ENCODE measurements at regions not wholly inside any gene's neighbourhood (a gene's known extent, or its start where the extent isn't known, plus 50 kb on each side); places are given as distances from the start of the nearest gene placed in this dataset.

DNA sequence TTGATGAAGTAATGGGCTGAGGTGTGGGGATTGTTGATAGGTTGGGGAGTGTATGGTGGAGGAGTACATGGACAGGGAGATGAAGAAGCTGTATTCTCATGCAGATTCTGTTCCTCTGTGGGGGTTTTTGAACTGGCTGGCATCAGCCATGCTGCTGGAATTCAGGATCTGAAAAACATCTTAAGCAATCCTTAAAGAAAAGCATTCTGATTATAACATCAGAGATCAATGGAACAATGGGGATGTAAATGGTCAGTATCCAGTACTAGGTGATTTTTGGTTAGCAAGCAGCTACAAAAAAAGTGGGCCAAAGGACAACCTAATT is 247.5 kb upstream of the GALNT17 start:
- Histone ChIP-seq H3K27me3 (ENCODE audit: control insufficient read depth, insufficient read depth, low read length) (no peaks in the 10 kb centered on the region), H3K36me3 (ENCODE audit: control insufficient read depth, insufficient read depth, low read length) (no peaks in the 10 kb centered on the region), H3K4me3 (ENCODE audit: low read depth, low read length) (no peak overlapping the region)
- TF ChIP-seq, protein P1, sequence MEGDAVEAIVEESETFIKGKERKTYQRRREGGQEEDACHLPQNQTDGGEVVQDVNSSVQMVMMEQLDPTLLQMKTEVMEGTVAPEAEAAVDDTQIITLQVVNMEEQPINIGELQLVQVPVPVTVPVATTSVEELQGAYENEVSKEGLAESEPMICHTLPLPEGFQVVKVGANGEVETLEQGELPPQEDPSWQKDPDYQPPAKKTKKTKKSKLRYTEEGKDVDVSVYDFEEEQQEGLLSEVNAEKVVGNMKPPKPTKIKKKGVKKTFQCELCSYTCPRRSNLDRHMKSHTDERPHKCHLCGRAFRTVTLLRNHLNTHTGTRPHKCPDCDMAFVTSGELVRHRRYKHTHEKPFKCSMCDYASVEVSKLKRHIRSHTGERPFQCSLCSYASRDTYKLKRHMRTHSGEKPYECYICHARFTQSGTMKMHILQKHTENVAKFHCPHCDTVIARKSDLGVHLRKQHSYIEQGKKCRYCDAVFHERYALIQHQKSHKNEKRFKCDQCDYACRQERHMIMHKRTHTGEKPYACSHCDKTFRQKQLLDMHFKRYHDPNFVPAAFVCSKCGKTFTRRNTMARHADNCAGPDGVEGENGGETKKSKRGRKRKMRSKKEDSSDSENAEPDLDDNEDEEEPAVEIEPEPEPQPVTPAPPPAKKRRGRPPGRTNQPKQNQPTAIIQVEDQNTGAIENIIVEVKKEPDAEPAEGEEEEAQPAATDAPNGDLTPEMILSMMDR (IDR thresholded peaks at IDR 0.05; ENCODE audit: insufficient read depth, low read depth, low read length): no peak
- CTCF ChIA-PET: no interaction called here
- no peak for DNase-seq (ENCODE audit: low read depth)
- POLR2A ChIA-PET: no interaction called here

DNA sequence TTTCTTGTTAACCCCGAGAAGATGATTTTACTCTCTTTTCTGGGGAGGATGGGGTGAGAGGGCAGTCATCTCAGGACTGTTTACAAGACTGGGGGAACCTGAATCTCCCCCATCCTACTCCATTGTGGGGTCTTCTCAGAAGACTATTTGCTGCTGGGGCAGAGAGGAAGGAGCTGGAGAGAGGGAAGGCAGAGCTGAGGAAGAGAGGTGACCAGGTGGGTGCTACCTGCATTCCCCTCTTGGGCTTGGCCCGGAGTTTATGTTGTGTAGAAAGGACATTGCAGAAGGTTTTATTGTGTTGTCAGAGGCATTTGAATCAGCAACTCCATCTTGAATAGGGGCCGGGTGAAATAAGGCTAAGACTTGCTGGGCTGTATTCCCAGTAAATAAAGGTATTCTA is 247.1 kb upstream of the GALNT17 start:
- TF ChIP-seq, protein P1 (IDR thresholded peaks at IDR 0.05; ENCODE audit: insufficient read depth, low read depth, low read length): no peak
- ChIA-PET POLR2A (no interaction called here), CTCF (no interaction called here)
- DNase-seq (ENCODE audit: low read depth): no peak
- Histone ChIP-seq H3K4me3 (ENCODE audit: low read depth, low read length) (no peak overlapping the region), H3K36me3 (ENCODE audit: control insufficient read depth, insufficient read depth, low read length) (no peaks in the 10 kb centered on the region), H3K27me3 (ENCODE audit: control insufficient read depth, insufficient read depth, low read length) (no peaks in the 10 kb centered on the region)

DNA sequence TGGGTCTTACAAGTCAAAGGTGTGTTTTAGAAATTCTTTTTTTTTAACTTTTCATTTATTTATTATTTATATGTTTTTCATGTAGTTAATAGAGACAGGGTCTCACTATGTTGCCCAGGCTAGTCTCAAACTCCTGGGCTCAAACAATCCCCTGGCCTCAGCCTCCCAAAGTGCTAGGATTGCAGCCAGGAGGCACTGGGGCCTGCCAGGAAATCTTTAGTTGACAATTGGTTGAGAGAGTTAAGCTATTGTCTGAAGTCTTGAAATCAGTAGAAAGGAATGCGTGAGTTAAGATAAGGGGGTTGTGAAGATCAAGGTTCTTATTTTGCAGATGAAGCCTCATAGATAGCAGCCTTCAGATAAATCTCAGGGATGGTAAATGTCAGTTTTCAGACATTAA is 245.4 kb upstream of the GALNT17 start:
- CTCF ChIA-PET: no interaction called here

DNA sequence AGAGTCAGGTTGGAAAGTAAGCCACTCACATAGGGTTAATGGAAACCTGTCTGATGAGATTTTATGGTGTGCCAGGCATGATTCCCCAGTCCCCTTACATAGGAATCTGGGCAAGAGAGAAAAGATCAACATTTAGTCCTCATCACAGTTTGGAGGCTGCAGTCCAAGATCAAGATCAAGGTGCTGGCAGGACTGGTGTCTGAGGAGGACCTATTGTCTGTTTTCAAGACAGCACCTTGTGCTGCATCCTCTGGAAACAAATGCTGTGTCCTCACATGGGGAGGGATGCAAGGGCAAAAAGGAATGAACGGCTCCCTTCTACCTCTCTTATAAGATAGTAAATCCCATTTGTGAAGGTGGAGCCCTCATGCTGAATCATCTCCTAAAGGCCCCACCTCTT is 244.8 kb upstream of the GALNT17 start:
- no peaks in the 10 kb centered on the region for H3K36me3 ChIP-seq (ENCODE audit: control insufficient read depth, insufficient read depth, low read length)
- CTCF ChIA-PET: no interaction called here

More for the DNA sequence above, 245.4 kb upstream of the GALNT17 start:
- Histone ChIP-seq H3K27me3 (ENCODE audit: control insufficient read depth, insufficient read depth, low read length) (no peaks in the 10 kb centered on the region), H3K4me3 (ENCODE audit: low read depth, low read length) (no peak overlapping the region), H3K36me3 (ENCODE audit: control insufficient read depth, insufficient read depth, low read length) (no peaks in the 10 kb centered on the region)
- DNase-seq (ENCODE audit: low read depth): no peak
- POLR2A ChIA-PET: no interaction called here
- TF ChIP-seq, protein P1 (IDR thresholded peaks at IDR 0.05; ENCODE audit: insufficient read depth, low read depth, low read length): no peak

GRCh38 chr7:70890147-70890969 is 241.6 kb upstream of the GALNT17 start:
- TF ChIP-seq, protein P1 (IDR thresholded peaks at IDR 0.05; ENCODE audit: insufficient read depth, low read depth, low read length): no peak
- no peaks in the 10 kb centered on the region for H3K27me3 ChIP-seq (ENCODE audit: control insufficient read depth, insufficient read depth, low read length)
- CTCF ChIA-PET: no interaction called here
- DNase-seq (ENCODE audit: low read depth): no peak
- H3K4me3 ChIP-seq (ENCODE audit: low read depth, low read length): no peak overlapping the region
- POLR2A ChIA-PET: no interaction called here
- H3K36me3 ChIP-seq (ENCODE audit: control insufficient read depth, insufficient read depth, low read length): no peaks in the 10 kb centered on the region

More for the DNA sequence above, 244.8 kb upstream of the GALNT17 start:
- H3K27me3 ChIP-seq (ENCODE audit: control insufficient read depth, insufficient read depth, low read length): no peaks in the 10 kb centered on the region
- no peak for DNase-seq (ENCODE audit: low read depth)
- no peak overlapping the region for H3K4me3 ChIP-seq (ENCODE audit: low read depth, low read length)
- POLR2A ChIA-PET: no interaction called here
- TF ChIP-seq, protein P1 (IDR thresholded peaks at IDR 0.05; ENCODE audit: insufficient read depth, low read depth, low read length): no peak
